Vagina (tissue), 2 donors: ENCODE measurements at regions not wholly inside any gene's neighbourhood (a gene's known extent, or its start where the extent isn't known, plus 50 kb on each side); places are given as distances from the start of the nearest gene placed in this dataset.

Experiments used
- DNase-seq, 2 donors: peaks; one replicate each; pipeline ENCODE4 v3.0.0-alpha.2; 2017; ENCODE audit errors: extremely low spot score in 2 of 2
- H3K27ac ChIP-seq: fragments of 200-600 bp; sonication (generic); one replicate; pipeline ENCODE4 v1.5.1; 2019
- H3K27me3 ChIP-seq: fragments of 200-600 bp; sonication (generic); one replicate; pipeline ENCODE4 v1.5.1; 2019
- H3K36me3 ChIP-seq, 2 donors: fragments of 200-600 bp; sonication (generic); one replicate each; pipeline ENCODE4 v1.5.1; 2017 to 2019
- H3K4me1 ChIP-seq: fragments of 200-600 bp; sonication (generic); one replicate; pipeline ENCODE4 v1.5.1; 2019
- H3K4me3 ChIP-seq, 2 donors: fragments of 200-600 bp; sonication (generic); 1 replicate in 1 of 2; 2 replicates in 1 of 2; pipeline ENCODE4 v1.5.1; 2016 to 2019
- H3K9me3 ChIP-seq: fragments of 200-600 bp; sonication (generic); one replicate; pipeline ENCODE4 v1.5.1; 2019
- POLR2A ChIP-seq, 2 donors: fragments of 450-650 bp; IDR thresholded peaks; one replicate each; pipeline ENCODE4 v1.6.1; 2017; ENCODE audit warnings: antibody characterized with exemption in 2 of 2, mild to moderate bottlenecking in 2 of 2, moderate library complexity in 2 of 2
- POLR2AphosphoS5 ChIP-seq, 2 donors: sonication (generic); formaldehyde crosslinking; IDR thresholded peaks; one replicate each; pipeline ENCODE4 v1.9.0; 2017; ENCODE audit warnings: antibody characterized with exemption in 2 of 2, mild to moderate bottlenecking in 2 of 2, low read depth in 1 of 2; ENCODE audit not compliant: insufficient read depth in 1 of 2
- intact Hi-C: fragments of 100-400 bp; cut with DNase I; formaldehyde crosslinking; loops from one replicate; pipeline ENCODE4 v1.15.1; 2023
- TF ChIP-seq, protein P1 (sequence below), 3 experiments: fragments of 450-650 bp in 2 of 3; fragments of 200-600 bp in 1 of 3; sonication (generic) in 1 of 3; IDR thresholded peaks; one replicate each; pipeline ENCODE4 v1.5.1; 2017 to 2019; ENCODE audit warnings: antibody characterized with exemption in 3 of 3, mild to moderate bottlenecking in 2 of 3, moderate library complexity in 2 of 3

DNA sequence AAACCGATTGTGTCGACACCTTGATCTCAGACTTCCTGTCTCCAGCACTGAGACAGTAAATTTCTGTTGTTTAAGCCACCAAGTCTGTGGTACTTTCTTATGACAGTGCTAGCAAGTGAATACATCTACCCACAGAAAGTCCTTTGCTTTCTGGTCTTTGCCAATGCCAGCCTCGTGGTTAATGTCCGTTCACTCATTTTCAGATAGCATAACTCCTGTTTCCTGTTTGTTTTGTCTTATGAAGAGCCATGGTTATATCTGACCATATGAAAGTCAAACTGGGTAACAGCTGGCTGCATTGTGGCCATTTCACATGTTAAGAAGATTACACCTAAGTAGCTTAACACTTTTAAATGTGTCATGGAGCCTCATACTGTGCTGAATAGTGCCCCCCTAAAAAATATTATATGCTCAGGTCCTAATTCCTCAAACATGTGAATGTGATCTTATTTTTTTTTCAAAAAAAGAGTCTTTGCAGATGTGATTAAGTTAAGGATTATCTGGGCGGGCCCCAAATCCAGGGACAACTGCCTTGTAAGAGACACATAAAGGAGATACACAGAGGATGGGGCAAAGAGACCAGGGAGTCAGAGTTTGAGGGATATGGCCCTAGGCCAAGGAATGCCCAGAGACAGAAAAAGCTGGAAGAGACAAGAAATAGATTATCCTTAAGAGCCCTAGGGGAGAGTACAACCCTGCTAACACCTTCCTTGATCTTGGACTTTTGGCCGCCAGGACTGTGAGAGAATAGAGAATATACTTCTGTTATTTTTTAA, 118.0 kb downstream of the KCNE4 start:
- Histone ChIP-seq H3K4me3 (no peak overlapping the region), H3K27me3 (no peaks in the 10 kb centered on the region), H3K4me1 (no peaks in the 10 kb centered on the region), H3K36me3 (no peaks in the 10 kb centered on the region), H3K27ac (no peak overlapping the region), H3K9me3 (no peaks in the 10 kb centered on the region)
- no peak for TF ChIP-seq POLR2A (IDR thresholded peaks at IDR 0.05)
- TF ChIP-seq, protein P1, sequence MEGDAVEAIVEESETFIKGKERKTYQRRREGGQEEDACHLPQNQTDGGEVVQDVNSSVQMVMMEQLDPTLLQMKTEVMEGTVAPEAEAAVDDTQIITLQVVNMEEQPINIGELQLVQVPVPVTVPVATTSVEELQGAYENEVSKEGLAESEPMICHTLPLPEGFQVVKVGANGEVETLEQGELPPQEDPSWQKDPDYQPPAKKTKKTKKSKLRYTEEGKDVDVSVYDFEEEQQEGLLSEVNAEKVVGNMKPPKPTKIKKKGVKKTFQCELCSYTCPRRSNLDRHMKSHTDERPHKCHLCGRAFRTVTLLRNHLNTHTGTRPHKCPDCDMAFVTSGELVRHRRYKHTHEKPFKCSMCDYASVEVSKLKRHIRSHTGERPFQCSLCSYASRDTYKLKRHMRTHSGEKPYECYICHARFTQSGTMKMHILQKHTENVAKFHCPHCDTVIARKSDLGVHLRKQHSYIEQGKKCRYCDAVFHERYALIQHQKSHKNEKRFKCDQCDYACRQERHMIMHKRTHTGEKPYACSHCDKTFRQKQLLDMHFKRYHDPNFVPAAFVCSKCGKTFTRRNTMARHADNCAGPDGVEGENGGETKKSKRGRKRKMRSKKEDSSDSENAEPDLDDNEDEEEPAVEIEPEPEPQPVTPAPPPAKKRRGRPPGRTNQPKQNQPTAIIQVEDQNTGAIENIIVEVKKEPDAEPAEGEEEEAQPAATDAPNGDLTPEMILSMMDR (IDR thresholded peaks at IDR 0.05): no peak
- no peak for TF ChIP-seq POLR2AphosphoS5 (IDR thresholded peaks at IDR 0.05; ENCODE audit: insufficient read depth in 1 of 2, low read depth in 1 of 2)
- no peak for DNase-seq
- intact Hi-C loops: no loop called here

DNA sequence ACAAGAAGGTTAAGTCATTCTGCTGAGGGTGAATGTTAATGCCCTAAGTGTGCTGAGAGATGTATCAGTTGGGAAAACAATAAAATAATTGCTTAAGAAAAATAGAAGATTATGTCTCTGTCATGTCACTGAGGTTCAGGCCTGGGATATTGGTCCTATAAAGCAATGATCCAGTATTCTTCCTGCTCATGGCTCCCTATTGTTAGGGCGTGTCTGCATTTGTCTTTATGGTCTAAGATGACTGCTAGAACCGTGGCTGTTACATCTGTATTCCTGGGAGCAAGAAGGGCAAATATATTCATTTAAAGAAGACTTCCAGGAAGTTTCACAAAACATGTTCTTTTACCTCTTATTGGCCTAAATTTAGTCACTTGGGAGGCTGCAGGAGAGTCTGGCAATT, 125.0 kb downstream of the KCNE4 start:
- no peaks in the 10 kb centered on the region for H3K9me3 ChIP-seq
- no peak overlapping the region for H3K4me3 ChIP-seq
- intact Hi-C loops: no loop called here
- TF ChIP-seq POLR2AphosphoS5 (IDR thresholded peaks at IDR 0.05; ENCODE audit: insufficient read depth in 1 of 2, low read depth in 1 of 2): no peak
- TF ChIP-seq, protein P1 (IDR thresholded peaks at IDR 0.05): no peak
- TF ChIP-seq POLR2A (IDR thresholded peaks at IDR 0.05): no peak
- H3K36me3 ChIP-seq: no peaks in the 10 kb centered on the region
- no peak overlapping the region for H3K27ac ChIP-seq
- no peaks in the 10 kb centered on the region for H3K27me3 ChIP-seq
- no peaks in the 10 kb centered on the region for H3K4me1 ChIP-seq
- no peak for DNase-seq

DNA sequence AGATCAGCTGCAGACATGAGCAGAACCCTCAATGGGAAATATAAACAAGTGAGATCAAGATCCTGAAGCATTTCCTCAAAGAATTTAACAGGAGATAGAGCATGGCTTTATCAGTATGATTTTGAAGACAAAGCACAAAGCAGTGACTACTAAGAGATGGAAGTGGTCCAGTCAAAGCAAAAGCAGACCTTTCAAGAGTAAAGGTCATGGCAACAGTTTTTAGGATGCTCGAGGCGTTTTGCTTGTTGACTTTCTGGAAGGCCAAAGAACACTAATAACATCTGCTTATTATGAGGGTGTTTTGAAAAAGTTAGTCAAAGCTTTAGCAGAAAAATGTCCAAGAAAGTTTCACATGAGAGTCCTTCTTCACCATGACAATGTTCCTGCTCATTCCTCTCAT, 128.5 kb downstream of the KCNE4 start:
- intact Hi-C loops: no loop called here

DNA sequence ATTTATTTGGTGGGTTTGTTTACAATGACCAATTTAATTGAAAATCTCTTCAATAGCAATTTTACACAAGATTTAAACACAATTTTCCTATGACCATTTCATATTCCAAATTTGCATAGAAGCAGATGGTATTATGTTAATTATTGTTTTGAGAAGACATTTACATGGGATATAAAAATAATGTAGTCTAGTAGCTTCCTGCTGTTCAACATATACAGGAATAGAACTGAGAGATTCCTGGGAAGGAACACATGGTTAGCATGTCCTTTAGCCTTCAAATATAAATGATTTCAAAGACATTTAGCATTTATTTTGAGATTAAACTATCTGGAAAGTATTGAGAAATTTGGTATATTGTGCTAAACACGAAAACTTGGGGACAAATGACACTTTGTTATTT, 129.6 kb downstream of the KCNE4 start:
- Histone ChIP-seq H3K27me3 (no peaks in the 10 kb centered on the region), H3K36me3 (no peaks in the 10 kb centered on the region), H3K4me3 (no peak overlapping the region), H3K9me3 (no peaks in the 10 kb centered on the region), H3K27ac (no peak overlapping the region), H3K4me1 (no peaks in the 10 kb centered on the region)
- TF ChIP-seq, protein P1 (IDR thresholded peaks at IDR 0.05): no peak
- TF ChIP-seq POLR2AphosphoS5 (IDR thresholded peaks at IDR 0.05; ENCODE audit: insufficient read depth in 1 of 2, low read depth in 1 of 2) (no peak), POLR2A (IDR thresholded peaks at IDR 0.05) (no peak)
- DNase-seq: no peak
- intact Hi-C loops: no loop called here

More for the DNA sequence above, 128.5 kb downstream of the KCNE4 start:
- Histone ChIP-seq H3K27ac (no peak overlapping the region), H3K27me3 (no peaks in the 10 kb centered on the region), H3K9me3 (no peaks in the 10 kb centered on the region), H3K36me3 (no peaks in the 10 kb centered on the region), H3K4me1 (no peaks in the 10 kb centered on the region), H3K4me3 (no peak overlapping the region)
- no peak for TF ChIP-seq POLR2A (IDR thresholded peaks at IDR 0.05)
- TF ChIP-seq, protein P1 (IDR thresholded peaks at IDR 0.05): no peak
- no peak for TF ChIP-seq POLR2AphosphoS5 (IDR thresholded peaks at IDR 0.05; ENCODE audit: insufficient read depth in 1 of 2, low read depth in 1 of 2)
- DNase-seq: no peak

DNA sequence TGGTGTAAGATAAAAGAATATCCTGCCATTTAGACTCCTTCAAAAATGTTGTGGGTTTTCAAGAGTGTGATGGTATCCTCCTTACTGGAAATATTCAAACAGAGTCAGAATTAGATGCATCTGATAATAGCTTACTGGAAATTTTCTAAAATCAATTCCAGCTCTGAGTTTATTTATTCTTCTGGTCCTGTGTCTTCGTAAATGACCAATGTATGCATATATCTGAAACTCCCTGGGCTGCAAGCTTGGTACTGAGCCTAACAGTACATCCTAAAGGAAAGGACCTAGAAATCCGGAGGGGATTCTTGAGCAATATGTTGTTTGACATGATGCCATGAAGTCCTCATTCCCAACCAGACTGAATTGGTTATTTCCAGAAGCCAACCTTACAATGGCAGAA, 130.4 kb downstream of the KCNE4 start:
- H3K27ac ChIP-seq: no peak overlapping the region
- TF ChIP-seq POLR2A (IDR thresholded peaks at IDR 0.05): no peak
- TF ChIP-seq, protein P1 (IDR thresholded peaks at IDR 0.05): no peak
- TF ChIP-seq POLR2AphosphoS5 (IDR thresholded peaks at IDR 0.05; ENCODE audit: insufficient read depth in 1 of 2, low read depth in 1 of 2): no peak
- no peak overlapping the region for H3K4me3 ChIP-seq
- intact Hi-C loops: no loop called here
- no peaks in the 10 kb centered on the region for H3K4me1 ChIP-seq
- no peak for DNase-seq
- H3K36me3 ChIP-seq: no peaks in the 10 kb centered on the region
- H3K9me3 ChIP-seq: no peaks in the 10 kb centered on the region
- no peaks in the 10 kb centered on the region for H3K27me3 ChIP-seq
